ENCODE measurements at regions not wholly inside any gene's neighbourhood (a gene's known extent, or its start where the extent isn't known, plus 50 kb on each side); places are given as distances from the start of the nearest gene placed in this dataset.

DNA sequence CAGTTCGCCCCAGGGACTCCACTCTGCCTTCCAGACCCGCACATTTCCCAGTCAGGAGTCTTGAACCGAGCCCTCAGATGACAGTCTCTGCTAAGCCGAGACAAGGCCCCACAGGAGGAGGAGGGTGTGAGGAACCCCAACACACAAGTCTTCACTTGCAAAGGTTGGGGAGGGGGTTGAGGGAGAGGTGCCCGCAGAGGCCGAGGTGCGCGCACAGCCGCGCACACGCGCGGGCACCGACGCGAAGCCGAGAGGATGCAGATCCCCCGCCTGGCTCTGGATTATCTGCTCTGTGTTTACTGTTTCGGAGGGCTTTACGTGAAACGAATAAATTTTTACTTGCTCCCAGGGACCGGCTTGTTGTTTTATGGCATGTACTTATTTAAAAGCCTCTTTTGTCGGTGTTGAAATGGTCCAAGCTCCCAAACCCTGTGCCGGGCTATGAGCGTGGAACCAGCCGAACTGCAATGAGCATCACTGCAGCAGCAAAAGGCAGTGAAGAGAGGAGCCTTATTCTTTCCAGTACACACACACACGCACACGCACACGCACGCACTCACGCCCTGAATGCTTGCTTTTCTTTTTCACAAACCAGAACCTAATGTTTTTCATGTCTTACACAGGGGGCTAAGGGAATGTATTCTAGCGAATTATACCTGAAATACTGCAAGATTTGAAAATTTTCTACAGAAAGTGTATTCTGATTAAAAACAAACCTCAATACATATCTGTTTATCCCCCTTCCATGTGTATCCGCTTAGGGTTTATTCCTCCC, 297.7 kb downstream of the PARP8 start:
- in situ Hi-C loops (cut with MboI; ENCODE audit: low sequenced_read_pairs), result loop anchor here (25.0 kb wide), 1 partner anchor 1673 kb away; no protein-coding TSS in a partner anchor

DNA sequence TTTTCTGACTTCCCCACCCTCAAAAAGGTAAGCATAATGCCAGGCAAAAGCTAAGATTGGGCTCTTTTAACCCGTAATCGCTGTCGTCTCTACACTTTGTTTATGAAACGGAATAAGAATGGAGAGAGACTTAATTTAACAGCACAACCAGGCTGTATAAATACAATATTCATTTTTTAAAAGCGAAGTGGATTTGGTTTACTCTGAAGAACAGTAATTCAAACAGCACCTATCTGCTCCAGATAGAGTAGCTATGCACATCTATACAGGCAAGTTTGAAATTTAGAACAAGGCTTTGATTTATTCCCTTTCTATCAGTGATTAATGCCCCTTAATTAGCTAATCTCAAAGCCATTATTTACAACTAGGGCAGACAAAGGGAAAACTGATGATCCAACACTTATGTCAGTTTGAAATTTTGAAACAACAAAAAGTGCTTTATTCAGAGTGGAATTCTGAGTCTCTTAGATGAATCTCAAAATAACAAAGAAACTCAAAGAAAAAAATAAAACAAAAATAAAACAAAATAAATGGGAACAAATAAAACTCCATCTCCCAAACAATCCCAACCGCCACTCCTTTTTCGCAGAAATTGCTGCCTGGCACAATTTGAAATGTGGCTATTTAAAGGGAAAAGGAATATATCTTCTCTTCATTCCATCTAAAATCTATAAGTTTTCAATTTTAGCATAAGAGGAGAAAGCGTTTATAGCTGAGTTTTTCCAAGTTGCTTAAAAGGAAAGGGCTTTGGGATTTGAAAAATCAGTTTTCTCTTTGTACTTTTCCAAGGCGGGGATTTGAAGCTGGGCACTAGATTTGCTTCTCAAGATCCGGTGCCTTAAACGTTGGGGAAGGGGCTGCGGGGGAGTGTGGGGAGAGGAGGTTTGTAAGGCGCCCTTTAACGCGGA, 298.6 kb downstream of the PARP8 start:
- in situ Hi-C loops (cut with MboI; ENCODE audit: low sequenced_read_pairs), result loop anchor here (25.0 kb wide), 1 partner anchor 1672 kb away; no protein-coding TSS in a partner anchor

- in situ Hi-C loops (cut with MboI; ENCODE audit: low sequenced_read_pairs), result loop anchor here (25.0 kb wide), 1 partner anchor 1671 kb away; no protein-coding TSS in a partner anchor
Measured at GRCh38 chr5:50965654-50966375, 299.4 kb downstream of the PARP8 start.

- in situ Hi-C loops (cut with MboI; ENCODE audit: low sequenced_read_pairs), result loop anchor here (25.0 kb wide), 1 partner anchor 1670 kb away; no protein-coding TSS in a partner anchor
Measured at GRCh38 chr5:50967009-50967562, 300.6 kb downstream of the PARP8 start.

- in situ Hi-C loops (cut with MboI; ENCODE audit: low sequenced_read_pairs), result loop anchor here (25.0 kb wide), 1 partner anchor 1670 kb away; no protein-coding TSS in a partner anchor
Measured at GRCh38 chr5:50967563-50968355, 301.3 kb downstream of the PARP8 start.

- in situ Hi-C loops (cut with MboI; ENCODE audit: low sequenced_read_pairs), result loop anchor here (25.0 kb wide), 1 partner anchor 1669 kb away; no protein-coding TSS in a partner anchor
Measured at GRCh38 chr5:50968356-50969149, 302.1 kb downstream of the PARP8 start.

DNA sequence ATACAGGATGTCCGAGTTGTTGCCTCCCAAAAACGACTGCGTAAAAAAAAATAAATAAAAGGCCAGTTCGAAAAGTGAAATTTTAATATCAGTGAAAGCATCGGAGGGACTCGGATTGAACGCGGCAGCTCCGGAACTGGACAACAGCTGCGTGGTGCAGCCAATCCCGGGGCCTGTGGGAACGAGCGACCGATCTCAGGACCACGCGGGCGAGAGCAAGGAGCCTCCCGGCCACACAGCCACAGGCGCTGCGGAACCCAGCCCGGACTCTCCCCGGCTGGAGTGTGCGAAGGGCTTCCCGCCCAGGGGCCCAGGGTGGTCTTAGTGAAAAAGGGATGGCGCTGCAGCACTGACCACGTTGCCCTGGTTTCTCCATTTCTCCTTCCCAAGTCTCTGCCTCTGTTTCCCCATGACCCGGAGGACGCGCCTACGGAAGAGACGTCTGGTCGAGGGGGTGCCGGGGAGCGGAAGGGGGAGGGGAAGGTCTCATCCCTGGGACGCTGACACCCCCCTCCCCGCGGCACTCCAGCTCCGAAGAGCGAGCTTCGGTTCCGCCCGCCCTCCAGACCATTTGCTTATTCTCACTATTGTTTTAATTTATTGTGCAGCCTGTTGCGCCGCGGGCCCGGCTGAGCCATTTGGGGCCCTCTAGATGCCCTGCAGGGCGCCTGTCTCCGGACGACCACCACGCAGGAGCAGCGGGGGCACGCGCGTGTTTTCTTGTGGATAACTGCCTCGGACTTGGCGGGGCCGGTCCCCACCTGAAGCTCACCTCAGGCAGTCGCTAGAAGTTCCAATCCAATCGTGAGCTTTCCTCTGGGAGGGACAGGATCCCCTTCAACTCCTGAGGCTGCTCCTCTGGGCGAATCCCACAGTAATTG, 303.0 kb downstream of the PARP8 start:
- in situ Hi-C loops (cut with MboI; ENCODE audit: low sequenced_read_pairs), result loop anchor here (25.0 kb wide), 1 partner anchor 1668 kb away; no protein-coding TSS in a partner anchor

DNA sequence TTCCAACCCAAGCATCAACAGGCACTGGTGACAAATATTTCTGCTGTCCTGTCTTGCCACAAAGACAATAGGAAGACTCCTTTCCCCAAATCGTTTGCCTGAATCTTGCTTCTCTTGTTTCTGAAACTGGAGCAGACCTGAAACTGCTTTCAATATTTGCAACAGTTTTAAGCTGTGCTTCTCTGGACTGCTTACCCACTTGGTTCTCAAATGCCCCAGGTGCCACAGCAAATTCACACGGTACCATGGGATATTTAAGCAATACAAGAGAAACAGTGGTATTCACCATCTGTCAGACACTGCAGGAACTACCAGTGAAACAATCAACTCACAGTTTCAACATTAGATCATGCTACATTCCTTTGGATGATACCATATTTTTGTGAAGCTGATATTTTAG, 309.4 kb downstream of the PARP8 start:
- in situ Hi-C loops (cut with MboI; ENCODE audit: low sequenced_read_pairs), result no loop called here

DNA sequence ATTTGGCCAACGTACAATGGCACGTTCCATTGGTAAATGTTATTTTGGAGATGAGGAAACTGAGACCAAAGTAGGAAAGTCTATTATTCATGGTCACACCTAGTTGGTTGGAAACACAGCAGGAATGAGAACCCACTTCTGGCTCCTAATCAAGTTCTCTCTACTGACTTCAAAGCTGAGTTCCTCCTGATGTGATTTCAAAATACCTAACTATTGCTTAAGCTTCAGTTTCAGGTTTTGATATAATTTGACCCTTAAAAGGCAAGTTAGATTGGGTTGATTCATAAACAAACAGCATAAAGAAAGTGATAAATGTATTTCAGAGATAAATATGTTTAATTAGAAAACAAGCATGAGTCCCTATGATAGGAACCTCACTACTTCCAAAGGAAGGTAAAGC, 312.5 kb downstream of the PARP8 start:
- in situ Hi-C loops (cut with MboI; ENCODE audit: low sequenced_read_pairs), result no loop called here

DNA sequence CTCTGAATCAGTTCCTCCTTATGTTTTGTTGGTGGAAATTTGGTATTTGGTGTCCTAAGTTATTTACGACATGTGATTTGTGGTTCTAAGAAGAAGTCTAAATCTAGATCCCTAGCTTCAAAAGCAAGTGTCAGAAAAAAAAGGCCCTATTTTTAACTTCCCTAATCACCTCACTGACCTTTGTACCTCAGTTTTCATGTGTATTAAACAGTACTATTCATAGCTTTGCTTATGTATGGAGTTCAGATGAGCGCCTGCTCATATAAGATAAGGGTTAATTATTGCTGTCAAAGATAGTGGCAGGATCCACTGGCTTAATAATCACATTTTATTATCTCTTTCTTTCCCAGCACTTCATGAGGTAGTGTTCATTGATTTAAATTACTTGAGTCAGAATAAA, 318.2 kb downstream of the PARP8 start:
- in situ Hi-C loops (cut with MboI; ENCODE audit: low sequenced_read_pairs), result no loop called here

GRCh38 chr5:50990296-50990924, 324.0 kb downstream of the PARP8 start:
- in situ Hi-C loops (cut with MboI; ENCODE audit: low sequenced_read_pairs), result no loop called here

- in situ Hi-C loops (cut with MboI; ENCODE audit: low sequenced_read_pairs), result no loop called here
Measured at GRCh38 chr5:50995285-50995942, 329.0 kb downstream of the PARP8 start.

DNA sequence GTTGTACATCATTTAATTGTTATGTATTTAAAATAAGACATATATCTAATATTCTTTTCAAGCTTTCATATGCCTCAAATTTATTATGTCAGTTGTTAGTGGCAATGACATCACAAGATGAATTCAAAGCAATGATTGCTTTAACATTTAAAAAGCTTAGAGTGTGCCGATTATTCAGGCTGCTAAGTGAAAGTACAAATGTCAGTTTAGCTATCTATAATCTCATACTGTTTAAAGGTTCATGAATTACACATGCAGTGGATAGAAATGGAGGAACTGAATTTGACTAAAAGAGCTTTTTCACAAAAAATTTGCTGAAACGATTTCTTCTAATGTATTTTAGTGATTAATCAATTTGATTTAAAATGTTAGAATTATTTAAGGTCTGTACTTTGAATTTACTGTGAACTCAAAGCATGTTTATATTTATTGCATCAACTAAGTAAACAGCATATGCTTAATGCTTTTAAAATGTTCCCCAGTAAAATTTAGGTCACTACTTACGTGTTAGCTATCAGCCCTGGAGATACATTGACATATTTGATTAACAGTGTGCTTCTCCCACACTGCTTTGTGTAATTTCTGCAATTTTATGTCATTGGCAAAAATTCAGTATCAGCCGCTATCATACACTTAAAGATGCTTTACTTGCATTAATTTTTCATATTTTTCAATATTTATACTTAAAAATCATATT, 334.9 kb downstream of the PARP8 start:
- in situ Hi-C loops (cut with MboI; ENCODE audit: low sequenced_read_pairs), result no loop called here

DNA sequence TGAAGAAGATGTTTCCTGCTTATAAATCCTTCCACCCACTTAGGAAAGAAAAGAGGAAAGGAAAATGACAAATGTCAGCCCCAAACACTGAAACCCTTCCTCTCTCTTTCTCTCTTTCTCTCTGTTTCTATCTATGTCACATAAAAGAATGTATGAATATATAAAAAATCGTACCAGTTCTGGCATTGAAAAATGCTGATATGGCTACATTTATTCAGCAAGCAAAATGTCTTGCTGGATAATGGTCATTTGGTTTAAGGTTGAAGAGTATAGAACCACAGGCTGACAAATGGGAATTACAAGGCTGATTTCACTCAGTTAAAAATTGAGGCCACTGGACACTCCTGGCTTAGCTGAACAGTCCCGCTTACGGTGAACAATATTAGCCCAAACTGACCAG, 335.9 kb downstream of the PARP8 start:
- in situ Hi-C loops (cut with MboI; ENCODE audit: low sequenced_read_pairs), result no loop called here

DNA sequence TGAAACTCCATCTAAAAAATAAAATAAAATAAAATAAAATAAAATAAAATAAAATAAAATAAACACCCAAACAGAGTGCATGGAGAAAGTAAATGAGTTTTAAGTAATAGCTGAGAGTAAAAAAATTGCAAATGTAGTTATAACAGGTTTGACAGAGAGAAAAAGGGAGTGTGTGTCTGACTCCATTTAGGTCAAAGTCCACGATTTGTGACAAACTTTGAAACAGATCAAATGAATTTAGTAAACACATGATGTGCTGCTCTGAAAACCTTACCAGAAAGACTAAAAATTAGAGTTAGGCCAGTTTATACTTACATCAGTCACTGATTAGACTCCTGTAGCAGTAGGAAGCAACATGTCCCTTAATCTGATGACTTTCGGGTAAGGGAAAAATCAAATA, 346.6 kb downstream of the PARP8 start:
- in situ Hi-C loops (cut with MboI; ENCODE audit: low sequenced_read_pairs), result no loop called here

DNA sequence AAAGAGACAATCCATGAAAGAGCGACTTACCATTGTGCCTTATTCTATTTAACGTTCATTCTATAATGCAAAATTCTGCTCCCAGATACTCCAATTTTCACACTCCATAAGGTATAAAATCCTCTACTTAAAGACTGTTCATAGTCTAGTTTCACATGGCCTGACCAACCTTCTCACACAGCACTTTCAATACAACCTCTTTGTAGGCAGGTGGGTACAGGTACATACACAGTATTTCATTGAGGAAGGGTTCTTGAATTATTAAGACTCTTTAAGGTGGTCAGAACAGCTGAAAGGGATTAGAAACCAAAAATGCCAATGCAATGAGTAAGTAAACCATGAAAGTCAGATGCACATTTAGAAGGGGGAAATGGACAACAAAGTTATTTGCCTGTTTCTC, 352.0 kb downstream of the PARP8 start:
- in situ Hi-C loops (cut with MboI; ENCODE audit: low sequenced_read_pairs), result no loop called here
